GM03348 (cell line): ENCODE measurements at regions not wholly inside any gene's neighbourhood (a gene's known extent, or its start where the extent isn't known, plus 50 kb on each side); places are given as distances from the start of the nearest gene placed in this dataset.
"Not testable (repeated sequence)": the region's sequence is repeated elsewhere in the genome, so short reads cannot be mapped to it uniquely, and the experiment has no call there.

Source experiments
- DNase-seq: peaks from one replicate; pipeline ENCODE4 v3.0.0; 2012; ENCODE audit warnings: low spot score

DNA sequence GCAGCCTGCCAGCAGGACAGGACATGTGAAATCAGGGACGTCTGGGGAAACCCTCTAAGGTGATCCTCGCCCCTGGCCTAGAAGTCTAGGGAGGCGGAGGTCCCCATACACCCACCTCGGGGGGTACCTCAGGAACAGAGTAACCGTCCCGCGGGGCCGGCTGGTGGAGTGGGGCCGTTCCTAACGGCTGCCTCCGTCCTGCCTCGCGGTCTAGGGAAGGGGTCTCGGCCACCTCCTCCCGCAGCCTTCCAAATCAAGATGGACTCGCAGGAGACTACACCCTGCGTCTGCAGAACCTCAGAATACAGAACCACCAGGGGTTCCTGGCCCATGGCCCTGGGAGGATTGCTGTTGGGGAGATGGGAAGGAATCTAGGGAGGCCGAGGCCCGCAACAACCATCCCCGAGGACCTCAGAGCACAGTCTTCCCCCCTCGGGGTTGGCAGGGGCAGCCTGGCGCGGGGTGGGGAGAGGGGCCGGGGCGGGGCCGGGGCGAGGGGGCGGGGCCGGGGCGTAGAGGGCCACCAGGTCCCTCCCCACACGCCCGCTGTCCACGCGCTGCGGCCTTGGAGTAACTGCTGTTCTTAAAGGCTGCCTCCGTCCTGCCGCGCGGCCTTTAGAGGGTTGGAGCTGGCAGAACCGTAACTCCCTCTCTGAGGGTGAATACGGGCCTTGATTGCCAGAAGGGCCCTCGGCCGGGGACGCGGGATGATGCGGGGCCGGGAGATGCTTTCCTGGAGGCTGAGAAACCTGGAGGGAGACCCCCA is 89.0 kb upstream of the MLN start:
- DNase-seq, result no peak

DNA sequence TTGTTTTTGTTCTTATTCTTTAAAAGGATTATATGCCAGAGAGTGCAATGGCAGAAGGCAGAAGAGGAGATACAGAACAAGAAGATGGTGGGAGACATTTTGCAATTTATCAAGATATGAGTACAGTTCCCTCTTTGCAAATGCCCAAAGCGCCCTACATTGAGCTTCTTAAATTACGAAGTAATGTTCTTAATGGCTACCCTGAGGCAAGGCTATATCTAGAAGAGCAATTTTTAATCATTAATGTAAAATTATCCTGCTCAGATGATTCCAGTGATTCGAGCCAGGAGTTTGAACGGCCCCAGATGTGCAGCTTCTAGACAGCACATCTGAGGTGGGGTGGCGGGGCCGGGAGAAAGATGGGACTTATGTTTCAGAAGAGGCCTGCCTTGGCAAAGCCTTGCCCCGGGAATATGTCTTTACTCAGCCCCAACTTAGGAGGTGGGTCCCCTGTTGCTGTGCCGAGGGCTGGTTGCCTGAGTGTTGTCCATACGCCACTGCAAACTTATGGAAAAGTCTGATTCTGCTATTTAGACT is 84.9 kb upstream of the MLN start:
- no peak for DNase-seq

DNA sequence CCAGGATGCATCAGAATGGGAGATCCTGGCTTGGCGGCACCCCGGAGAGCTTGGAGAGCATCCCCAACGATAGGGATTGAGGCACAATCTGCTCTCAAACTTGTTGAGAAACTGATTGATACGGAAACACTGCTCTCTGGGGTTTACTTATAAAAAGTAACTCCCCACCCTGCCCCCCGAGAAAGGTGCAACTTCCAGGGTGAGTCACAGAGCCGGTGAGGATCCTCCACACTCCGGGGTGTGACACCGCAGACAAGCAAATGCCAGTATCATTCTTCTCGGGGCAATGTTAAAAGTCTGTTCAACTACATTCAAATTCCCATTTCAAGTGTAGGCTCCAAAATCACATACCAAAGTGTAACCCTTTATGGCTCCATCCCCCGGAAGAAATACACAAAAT is 84.4 kb upstream of the MLN start:
- no peak for DNase-seq

GRCh38 chr6:33886673-33887144 is 82.9 kb upstream of the MLN start:
- DNase-seq, result peak; percentile 89

- DNase-seq, result peak; percentile 79
Observed at GRCh38 chr6:33885132-33886057, 81.6 kb upstream of the MLN start.

DNA sequence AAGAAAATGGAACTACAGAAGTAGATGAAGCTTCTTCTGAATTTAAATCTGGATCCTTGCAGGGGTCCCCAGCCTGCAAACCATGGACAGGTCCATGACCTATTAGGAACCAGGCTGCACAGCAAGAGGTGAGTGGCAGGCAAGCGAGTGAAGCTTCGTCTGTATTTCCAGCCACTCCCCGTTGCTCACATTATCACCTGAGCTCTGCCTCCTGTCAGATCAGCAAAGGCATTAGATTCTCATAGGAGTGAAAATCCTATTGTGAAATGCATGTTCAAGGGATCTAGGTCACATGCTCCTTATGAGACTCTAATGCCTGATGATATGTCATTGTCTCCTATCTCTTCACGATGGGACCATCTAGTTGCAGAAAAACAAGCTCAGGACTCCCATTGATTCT is 79.8 kb upstream of the MLN start:
- not testable (repeated sequence) for DNase-seq

DNA sequence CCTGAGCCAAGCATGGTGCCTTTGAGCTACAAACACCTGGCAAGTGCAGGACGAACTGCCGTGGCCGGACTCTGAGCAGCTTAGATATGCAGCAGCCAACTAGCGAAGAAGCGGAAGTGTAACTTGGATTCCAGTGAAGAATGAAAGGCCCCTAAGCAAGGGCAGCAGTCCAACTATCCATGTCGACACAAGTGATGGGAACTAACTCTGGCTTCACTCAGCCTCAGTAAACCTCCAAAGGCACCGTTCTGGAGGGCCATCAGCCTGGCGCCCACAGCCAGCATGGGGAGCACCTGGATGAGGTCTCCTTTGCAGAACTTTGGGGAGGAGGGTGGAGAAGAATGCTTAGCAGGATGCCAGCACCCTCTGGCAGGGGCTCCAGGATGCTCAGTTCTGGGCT is 78.4 kb upstream of the MLN start:
- DNase-seq, result no peak

GRCh38 chr6:33880766-33881165 is 77.0 kb upstream of the MLN start:
- DNase-seq, result no peak

DNA sequence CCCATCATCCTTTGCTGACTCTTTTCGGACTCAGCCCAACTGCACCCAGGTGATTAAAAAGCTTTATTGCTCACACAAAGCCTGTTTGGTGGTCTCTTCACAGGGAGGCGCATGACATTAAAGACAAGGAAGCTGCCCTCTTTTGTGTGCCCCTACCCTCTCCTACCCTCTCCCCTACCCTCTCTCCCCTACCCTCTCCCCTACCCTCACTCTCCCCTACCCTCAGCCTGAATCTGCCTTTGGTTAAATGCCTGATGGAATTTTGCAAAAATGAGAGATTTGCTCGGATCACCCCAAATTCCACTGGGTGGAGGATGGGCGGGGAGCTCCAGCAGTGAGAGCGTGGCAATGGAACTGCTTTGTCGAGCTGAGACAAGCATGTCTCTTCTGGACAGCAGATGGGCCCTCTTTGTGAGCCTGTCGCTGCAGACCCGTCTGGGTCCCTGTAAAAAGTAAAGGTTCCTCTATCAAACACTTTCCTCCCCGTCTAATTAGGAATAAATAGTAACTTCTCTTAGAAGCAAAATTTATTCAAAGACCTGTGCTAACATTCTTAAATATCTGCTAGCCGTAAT is 76.4 kb upstream of the MLN start:
- DNase-seq, result no peak

GRCh38 chr6:33878562-33878961 is 74.8 kb upstream of the MLN start:
- no peak for DNase-seq

DNA sequence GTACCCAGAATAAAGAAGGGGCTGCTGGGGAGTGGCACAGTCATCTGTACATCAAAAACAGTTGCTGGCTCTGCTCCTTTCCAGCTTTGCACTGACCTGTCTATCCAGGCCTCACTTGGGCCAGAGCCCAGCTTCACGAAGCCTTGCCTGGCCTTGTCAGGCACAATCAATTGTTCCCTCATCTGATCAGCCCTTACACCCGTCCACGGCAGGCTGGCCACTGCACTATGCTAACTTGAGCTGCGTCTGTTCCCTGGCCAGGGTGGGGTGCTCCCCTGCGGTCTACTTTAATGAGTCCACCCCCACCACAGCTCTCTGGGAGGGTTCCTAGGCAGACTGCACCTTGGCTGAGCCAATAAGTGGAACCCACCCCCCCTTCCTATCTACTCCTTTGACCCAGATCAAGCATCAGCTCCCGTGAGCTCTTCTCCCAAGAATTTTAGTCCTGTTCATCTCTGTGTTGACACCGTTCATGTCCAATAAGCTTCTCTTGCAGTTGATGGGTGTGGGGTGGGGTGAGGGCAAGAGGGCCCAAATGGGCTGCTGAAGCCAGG is 74.3 kb upstream of the MLN start:
- DNase-seq, result no peak

DNA sequence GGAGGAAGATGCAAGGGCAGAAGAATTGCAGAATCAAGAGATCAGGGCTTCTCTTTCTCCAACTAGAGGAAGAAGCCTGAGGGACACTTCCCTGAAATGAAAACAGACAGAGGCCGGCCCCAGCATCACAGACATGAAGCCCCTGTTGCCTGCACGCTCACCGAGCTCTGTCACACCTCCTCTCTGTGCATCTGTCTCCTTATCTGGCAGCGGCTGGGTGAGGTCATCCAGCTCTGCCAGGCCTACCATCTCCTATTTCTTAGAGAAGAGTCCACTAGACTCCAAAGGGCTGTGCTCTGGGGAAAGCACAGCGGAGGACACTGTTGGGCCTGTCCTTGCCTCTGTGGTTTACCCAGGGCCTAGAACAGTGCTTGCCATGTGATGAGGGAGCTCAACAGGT is 71.9 kb upstream of the MLN start:
- no peak for DNase-seq

DNA sequence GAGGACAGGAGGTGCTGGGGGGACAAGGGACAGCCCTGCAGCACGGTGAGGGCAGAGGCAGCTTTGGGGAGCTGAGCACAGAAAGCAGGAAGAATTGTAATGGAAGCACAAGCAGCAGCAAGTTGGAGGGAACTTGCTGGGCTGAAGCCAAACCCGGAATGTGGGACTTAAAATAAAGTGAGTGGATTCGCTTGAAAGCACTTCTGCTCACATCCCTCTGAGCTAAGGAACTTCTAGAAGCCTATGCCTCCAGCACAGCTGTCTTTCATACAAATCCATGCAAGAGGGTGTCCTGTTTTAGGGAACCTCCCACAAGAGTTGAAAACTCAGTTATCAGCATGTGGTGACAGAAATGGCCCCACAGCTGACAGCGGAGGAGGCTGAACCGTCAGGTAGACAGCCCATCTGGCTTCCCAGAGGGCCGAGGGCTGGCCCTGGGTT is 71.4 kb upstream of the MLN start:
- DNase-seq, result no peak

GRCh38 chr6:33874136-33874760 is 70.4 kb upstream of the MLN start:
- no peak for DNase-seq

- DNase-seq, result no peak
Observed at GRCh38 chr6:33872761-33873160, 69.0 kb upstream of the MLN start.

DNA sequence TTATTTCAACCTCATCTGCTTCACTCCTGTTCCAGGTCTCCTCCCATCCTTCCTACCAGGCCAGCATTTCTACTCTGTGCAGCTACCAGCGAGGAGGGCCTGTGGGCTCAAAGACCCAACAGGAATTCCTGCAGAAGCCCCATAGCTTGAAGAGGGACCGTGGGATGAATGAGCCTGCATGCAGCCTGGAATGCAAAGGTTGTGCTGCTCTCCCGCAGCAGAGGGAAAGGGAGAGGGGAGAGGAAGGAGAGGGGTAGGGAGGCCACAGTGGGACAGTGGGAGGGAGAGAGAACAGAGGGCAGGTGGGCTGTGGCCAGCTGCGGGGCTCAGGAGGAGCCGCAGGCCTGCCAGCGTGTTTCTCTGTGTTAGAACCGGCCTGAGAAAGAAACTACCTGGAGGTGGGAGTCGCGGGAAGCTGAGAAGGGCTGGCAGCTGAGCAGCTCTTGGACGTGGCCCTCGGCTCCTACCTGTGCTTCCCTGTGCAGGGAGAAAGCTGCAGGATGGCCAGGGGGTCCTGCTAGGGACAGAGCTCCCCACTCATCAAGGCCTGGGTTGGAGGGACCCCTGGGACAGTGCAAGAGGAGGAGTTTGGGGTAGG is 66.1 kb upstream of the MLN start:
- DNase-seq, result no peak

DNA sequence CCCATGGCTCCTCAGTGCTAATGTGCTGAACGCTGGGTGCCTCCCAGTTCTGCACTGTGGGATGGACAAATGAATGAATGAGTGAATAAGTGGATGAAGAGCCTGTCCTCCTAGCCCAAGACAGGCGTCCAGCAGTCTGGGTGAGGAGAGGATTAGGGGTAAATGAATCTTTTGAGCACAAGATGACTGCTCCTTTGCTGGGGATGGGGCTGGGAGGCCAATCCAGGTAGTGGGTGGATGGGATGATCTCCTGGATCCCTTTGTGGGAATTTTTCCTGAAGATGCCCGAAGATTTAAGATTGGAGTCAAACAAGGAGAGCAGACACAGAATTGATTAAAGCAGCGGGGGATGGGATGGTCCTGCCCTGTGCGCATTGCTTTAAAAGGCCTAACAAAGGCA is 65.3 kb upstream of the MLN start:
- no peak for DNase-seq

GRCh38 chr6:33868141-33868540 is 64.3 kb upstream of the MLN start:
- DNase-seq, result no peak

- DNase-seq, result no peak
Observed at GRCh38 chr6:33865478-33866077, 61.8 kb upstream of the MLN start.

- DNase-seq, result no peak
Observed at GRCh38 chr6:33863723-33864440, 60.1 kb upstream of the MLN start.
